ENCODE measurements at regions not wholly inside any gene's neighbourhood (a gene's known extent, or its start where the extent isn't known, plus 50 kb on each side); places are given as distances from the start of the nearest gene placed in this dataset.

DNA sequence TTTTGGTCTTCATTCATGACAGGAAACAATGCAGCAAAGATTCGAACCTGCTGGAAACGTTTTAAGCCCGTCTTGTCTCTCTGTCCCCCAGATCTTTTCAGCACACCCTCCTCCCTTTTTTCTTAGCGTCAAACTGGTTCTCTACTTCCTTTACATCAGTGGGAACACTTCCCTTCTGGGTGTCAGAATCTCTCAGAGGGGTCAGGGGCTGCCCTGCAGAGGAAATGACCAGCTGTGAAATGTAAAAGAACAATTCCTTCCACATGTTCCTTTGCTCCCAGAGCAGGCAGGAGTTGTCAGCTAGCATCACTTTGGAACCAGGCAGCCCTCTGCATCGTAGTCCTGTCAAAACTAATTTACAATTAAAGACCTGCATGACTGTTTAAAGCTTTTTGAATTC lies 619.0 kb downstream of the TFAP2A start:
- TF ChIP-seq, protein P1, sequence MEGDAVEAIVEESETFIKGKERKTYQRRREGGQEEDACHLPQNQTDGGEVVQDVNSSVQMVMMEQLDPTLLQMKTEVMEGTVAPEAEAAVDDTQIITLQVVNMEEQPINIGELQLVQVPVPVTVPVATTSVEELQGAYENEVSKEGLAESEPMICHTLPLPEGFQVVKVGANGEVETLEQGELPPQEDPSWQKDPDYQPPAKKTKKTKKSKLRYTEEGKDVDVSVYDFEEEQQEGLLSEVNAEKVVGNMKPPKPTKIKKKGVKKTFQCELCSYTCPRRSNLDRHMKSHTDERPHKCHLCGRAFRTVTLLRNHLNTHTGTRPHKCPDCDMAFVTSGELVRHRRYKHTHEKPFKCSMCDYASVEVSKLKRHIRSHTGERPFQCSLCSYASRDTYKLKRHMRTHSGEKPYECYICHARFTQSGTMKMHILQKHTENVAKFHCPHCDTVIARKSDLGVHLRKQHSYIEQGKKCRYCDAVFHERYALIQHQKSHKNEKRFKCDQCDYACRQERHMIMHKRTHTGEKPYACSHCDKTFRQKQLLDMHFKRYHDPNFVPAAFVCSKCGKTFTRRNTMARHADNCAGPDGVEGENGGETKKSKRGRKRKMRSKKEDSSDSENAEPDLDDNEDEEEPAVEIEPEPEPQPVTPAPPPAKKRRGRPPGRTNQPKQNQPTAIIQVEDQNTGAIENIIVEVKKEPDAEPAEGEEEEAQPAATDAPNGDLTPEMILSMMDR (IDR thresholded peaks at IDR 0.05; ENCODE audit: insufficient read depth, low read depth, low read length): no peak
- no peak for TF ChIP-seq EZH2 (IDR thresholded peaks at IDR 0.05; ENCODE audit: insufficient read depth, low read length)
